GM12872 (cell line): ENCODE measurements at regions not wholly inside any gene's neighbourhood (a gene's known extent, or its start where the extent isn't known, plus 50 kb on each side); places are given as distances from the start of the nearest gene placed in this dataset.

Experiments used
- CTCF ChIP-seq: IDR thresholded peaks from 3 replicates; pipeline ENCODE4 v1.5.1; 2011; ENCODE audit warnings: low read depth, mild to moderate bottlenecking, low read length, moderate library complexity; ENCODE audit not compliant: insufficient read depth

- no peak for TF ChIP-seq CTCF
Measured at GRCh38 chr2:116692988-116693387, 1121.5 kb upstream of the DDX18 start.

GRCh38 chr2:116696223-116696622 lies 1118.3 kb upstream of the DDX18 start:
- no peak for TF ChIP-seq CTCF

- no peak for TF ChIP-seq CTCF
Measured at GRCh38 chr2:116696903-116697302, 1117.6 kb upstream of the DDX18 start.

DNA sequence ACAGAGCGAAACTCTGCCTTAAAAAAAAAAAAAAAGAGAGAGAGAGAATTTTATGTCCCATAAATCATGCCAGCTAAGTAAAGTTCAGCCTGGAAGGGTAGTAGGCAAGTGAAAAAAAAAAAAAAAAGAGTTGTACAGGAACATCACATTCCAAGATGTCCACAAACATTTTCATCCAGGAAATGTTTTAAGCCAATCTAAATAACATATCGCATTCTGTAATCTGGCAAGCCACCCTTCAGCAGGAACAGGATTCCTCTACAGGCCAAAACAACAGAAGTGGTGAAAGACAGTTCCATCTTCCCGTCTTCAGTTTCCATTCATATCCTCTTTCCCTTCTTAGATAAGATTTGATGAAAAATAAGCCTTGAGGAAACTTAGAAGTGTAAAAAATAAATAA lies 1108.1 kb upstream of the DDX18 start:
- no peak for TF ChIP-seq CTCF

- TF ChIP-seq CTCF: no peak
Measured at GRCh38 chr2:116716038-116716437, 1098.5 kb upstream of the DDX18 start.

GRCh38 chr2:116716444-116716843 lies 1098.0 kb upstream of the DDX18 start:
- TF ChIP-seq CTCF: no peak

DNA sequence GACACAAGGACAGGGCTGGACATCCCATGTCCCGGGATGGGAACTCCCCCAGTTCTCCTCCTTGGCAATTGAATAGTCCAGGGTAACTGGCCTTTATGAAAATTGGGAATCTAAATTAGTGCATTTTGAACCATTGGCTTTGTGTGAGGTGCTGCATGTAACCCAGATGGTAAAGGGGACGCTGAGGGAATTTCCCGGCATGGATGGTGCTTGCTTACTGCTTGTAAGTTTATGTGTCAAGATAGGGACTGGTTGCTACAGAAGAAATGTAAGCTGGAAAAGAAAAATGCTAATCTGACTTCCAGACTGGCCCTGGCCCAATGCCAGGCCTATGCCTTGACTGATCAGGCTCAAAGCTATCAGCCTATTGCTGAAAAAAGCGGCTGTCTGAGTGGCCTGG lies 1096.7 kb upstream of the DDX18 start:
- TF ChIP-seq CTCF: no peak

- no peak for TF ChIP-seq CTCF
Measured at GRCh38 chr2:116718451-116718850, 1096.0 kb upstream of the DDX18 start.
